GM23338 (cell line): ENCODE measurements at regions not wholly inside any gene's neighbourhood (a gene's known extent, or its start where the extent isn't known, plus 50 kb on each side); places are given as distances from the start of the nearest gene placed in this dataset.
"Not testable (repeated sequence)": the region's sequence is repeated elsewhere in the genome, so short reads cannot be mapped to it uniquely, and the experiment has no call there.

Experiments used
- ATAC-seq: fragments of 200-7000 bp; cut with Tn5 transposase; 3 replicates; pipeline ENCODE4 v1.9.1; 2020
- DNase-seq: peaks from one replicate; pipeline ENCODE4 v3.0.0-alpha.2; 2015; ENCODE audit warnings: low spot score
- H2AFZ ChIP-seq: fragments of 200-600 bp; sonication (generic); 2 replicates; pipeline ENCODE4 v1.8.0; 2016; ENCODE audit warnings: antibody characterized with exemption, mild to moderate bottlenecking, moderate library complexity
- H3F3A ChIP-seq: fragments of 200-600 bp; sonication (generic); replicated peaks from 2 replicates; pipeline ENCODE4 v1.8.0; 2017; ENCODE audit warnings: antibody characterized with exemption, mixed run types, low read depth
- H3K27ac ChIP-seq: fragments of 200-600 bp; sonication (generic); 2 replicates; pipeline ENCODE4 v1.6.1; 2016; ENCODE audit warnings: low read depth
- H3K27me3 ChIP-seq: fragments of 200-600 bp; sonication (generic); 2 replicates; pipeline ENCODE4 v1.8.0; 2016; ENCODE audit warnings: mild to moderate bottlenecking, mixed run types, moderate library complexity; ENCODE audit not compliant: insufficient read depth
- H3K36me3 ChIP-seq: fragments of 200-600 bp; sonication (generic); 2 replicates; pipeline ENCODE4 v1.8.0; 2016; ENCODE audit warnings: mild to moderate bottlenecking; ENCODE audit not compliant: insufficient read depth
- H3K4me1 ChIP-seq: fragments of 200-600 bp; sonication (generic); 2 replicates; pipeline ENCODE4 v1.8.0; 2016; ENCODE audit warnings: mild to moderate bottlenecking, moderate library complexity; ENCODE audit not compliant: insufficient read depth
- H3K4me2 ChIP-seq: fragments of 200-600 bp; sonication (generic); 2 replicates; pipeline ENCODE4 v1.7.1; 2017; ENCODE audit warnings: mixed run types
- H3K4me3 ChIP-seq: fragments of 200-600 bp; sonication (generic); 2 replicates; pipeline ENCODE4 v1.6.1; 2016; ENCODE audit warnings: mixed run types
- H3K79me2 ChIP-seq: fragments of 200-600 bp; sonication (generic); replicated peaks from 2 replicates; pipeline ENCODE4 v1.8.0; 2017; ENCODE audit warnings: mild to moderate bottlenecking; ENCODE audit not compliant: insufficient read depth
- H3K9me2 ChIP-seq: fragments of 200-600 bp; sonication (generic); 2 replicates; pipeline ENCODE4 v1.8.0; 2017; ENCODE audit not compliant: insufficient read depth
- H4K20me1 ChIP-seq: fragments of 200-600 bp; sonication (generic); replicated peaks from 2 replicates; pipeline ENCODE4 v1.8.0; 2017; ENCODE audit warnings: mild to moderate bottlenecking; ENCODE audit not compliant: insufficient read depth
- H3K27ac Mint-ChIP-seq: 2 replicates; pipeline ENCODE4 v1.8.0; 2020; ENCODE audit warnings: inconsistent platforms, mild to moderate bottlenecking, moderate library complexity, mixed read lengths
- H3K27me3 Mint-ChIP-seq: 3 replicates; pipeline ENCODE4 v1.8.0; 2022; ENCODE audit warnings: low read depth, mild to moderate bottlenecking, moderate library complexity, mixed read lengths, inconsistent platforms; ENCODE audit not compliant: insufficient read depth, poor library complexity
- H3K36me3 Mint-ChIP-seq: 3 replicates; pipeline ENCODE4 v1.8.0; 2021; ENCODE audit warnings: low read depth, mild to moderate bottlenecking, inconsistent platforms, moderate library complexity, mixed read lengths
- H3K4me1 Mint-ChIP-seq: 3 replicates; pipeline ENCODE4 v1.8.0; 2020; ENCODE audit warnings: mild to moderate bottlenecking, inconsistent platforms, mixed read lengths
- H3K4me3 Mint-ChIP-seq: 3 replicates; pipeline ENCODE4 v1.8.0; 2021; ENCODE audit warnings: moderate library complexity, mild to moderate bottlenecking, inconsistent platforms, mixed read lengths
- H3K9me3 Mint-ChIP-seq: 3 replicates; pipeline ENCODE4 v1.8.0; 2020; ENCODE audit warnings: moderate library complexity, mild to moderate bottlenecking, inconsistent platforms, mixed read lengths
- CREB1 ChIP-seq: fragments of 250-450 bp; sonication (Bioruptor Pico); IDR thresholded peaks from 2 replicates; pipeline ENCODE4 v1.5.0; 2020; ENCODE audit warnings: low read depth, mild to moderate bottlenecking, moderate library complexity
- ETS1 ChIP-seq: IDR thresholded peaks from 2 replicates; pipeline ENCODE4 v1.6.1; 2016; ENCODE audit warnings: antibody characterized with exemption
- EZH2phosphoT487 ChIP-seq: fragments of 200-600 bp; sonication (generic); IDR thresholded peaks from one replicate; pipeline ENCODE4 v1.8.1; 2018; ENCODE audit warnings: antibody characterized with exemption; ENCODE audit not compliant: unreplicated experiment
- JUNB ChIP-seq: IDR thresholded peaks from one replicate; pipeline ENCODE4 v1.6.1; 2016; ENCODE audit warnings: antibody characterized with exemption; ENCODE audit not compliant: unreplicated experiment
- POLR2AphosphoS5 ChIP-seq: IDR thresholded peaks from 2 replicates; pipeline ENCODE4 v1.6.1; 2016; ENCODE audit warnings: antibody characterized with exemption, low read depth
- ZNF331 ChIP-seq: fragments of 250-450 bp; sonication (Bioruptor Pico); IDR thresholded peaks from 2 replicates; pipeline ENCODE4 v1.5.0; 2020; ENCODE audit warnings: low read depth, mild to moderate bottlenecking, moderate library complexity

- Mint-ChIP-seq H3K9me3 (peaks cover 3% of the 10 kb centered on the region), H3K4me1 (peaks cover 26% of the 10 kb centered on the region), H3K27ac (no peak overlapping the region), H3K4me3 (no peak overlapping the region), H3K36me3 (peaks cover 5% of the 10 kb centered on the region; the same call in 1 of the 3 replicates), H3K27me3 (peaks cover 9% of the 10 kb centered on the region)
- 0 out of 2 replicates have a peak, but pooled peaks cover 6% of the 10 kb centered on the region for H3K9me2 ChIP-seq
- ATAC-seq = peak; percentile 6; the same call in 2 of the 3 replicates
- H3K36me3 ChIP-seq = no peaks in the 10 kb centered on the region
- no peaks in the 10 kb centered on the region for H4K20me1 ChIP-seq
- TF ChIP-seq ETS1 (no peak), EZH2phosphoT487 (no peak), POLR2AphosphoS5 (no peak), CREB1 (CRISPR knock-in tag) (no peak), ZNF331 (no peak), JUNB (no peak)
- H3F3A ChIP-seq = no peaks in the 10 kb centered on the region
- no peaks in the 10 kb centered on the region for H3K79me2 ChIP-seq
- no peak overlapping the region for H3K4me3 ChIP-seq
- no peaks in the 10 kb centered on the region for H3K27me3 ChIP-seq
- DNase-seq = no peak
- no peak overlapping the region for H2AFZ ChIP-seq
- peaks cover 5% of the 10 kb centered on the region; the same call in 1 of the 2 replicates for H3K4me1 ChIP-seq
- no peak overlapping the region for H3K27ac ChIP-seq
- H3K4me2 ChIP-seq = no peak overlapping the region
Measured at GRCh38 chr12:131643631-131644452, 67.0 kb upstream of the SFSWAP start.

- no peak overlapping the region for H3K27ac Mint-ChIP-seq
- Histone ChIP-seq H3F3A (no peaks in the 10 kb centered on the region), H3K4me3 (no peak overlapping the region), H3K27ac (no peak overlapping the region), H3K27me3 (no peaks in the 10 kb centered on the region), H3K79me2 (no peaks in the 10 kb centered on the region), H3K4me2 (no peak overlapping the region), H4K20me1 (no peaks in the 10 kb centered on the region), H3K9me2 (0 out of 2 replicates have a peak, but pooled peaks cover 6% of the 10 kb centered on the region), H3K4me1 (peaks cover 5% of the 10 kb centered on the region; the same call in 1 of the 2 replicates), H3K36me3 (no peaks in the 10 kb centered on the region), H2AFZ (no peak overlapping the region)
- H3K36me3 Mint-ChIP-seq = peaks cover 5% of the 10 kb centered on the region; the same call in 1 of the 3 replicates
- H3K4me3 Mint-ChIP-seq = no peak overlapping the region
- H3K9me3 Mint-ChIP-seq = peaks cover 3% of the 10 kb centered on the region
- TF ChIP-seq CREB1 (CRISPR knock-in tag) (no peak), ZNF331 (no peak)
- peaks cover 26% of the 10 kb centered on the region for H3K4me1 Mint-ChIP-seq
- no peak for DNase-seq
- no peak; the same call in 2 of the 3 replicates for ATAC-seq
- peaks cover 9% of the 10 kb centered on the region for H3K27me3 Mint-ChIP-seq
Measured at GRCh38 chr12:131644481-131644880, 66.4 kb upstream of the SFSWAP start.

- not testable (repeated sequence) for H3K9me2 ChIP-seq, H4K20me1 ChIP-seq, H3K9me3 Mint-ChIP-seq, H3K4me2 ChIP-seq, H3K36me3 ChIP-seq, H3K27ac Mint-ChIP-seq, H3K4me3 Mint-ChIP-seq, H3K4me1 ChIP-seq, H3K4me3 ChIP-seq, H3F3A ChIP-seq, H3K79me2 ChIP-seq, H2AFZ ChIP-seq, H3K27me3 ChIP-seq, H3K27ac ChIP-seq, ATAC-seq, DNase-seq, H3K36me3 Mint-ChIP-seq
- Mint-ChIP-seq H3K4me1 (peaks cover 26% of the 10 kb centered on the region), H3K27me3 (peaks cover 12% of the 10 kb centered on the region)
Measured at GRCh38 chr12:131644917-131645316, 66.0 kb upstream of the SFSWAP start.

GRCh38 chr12:131645557-131645956, 65.3 kb upstream of the SFSWAP start:
- ATAC-seq = peak; percentile 10; the same call in 1 of the 3 replicates
- not testable (repeated sequence) for H3K4me3 ChIP-seq

More at GRCh38 chr12:131645557-131645956, 65.3 kb upstream of the SFSWAP start:
- H3K79me2 ChIP-seq, H3F3A ChIP-seq, H3K4me3 Mint-ChIP-seq, H3K9me3 Mint-ChIP-seq, H3K27me3 Mint-ChIP-seq, H3K27ac Mint-ChIP-seq, H4K20me1 ChIP-seq, H3K4me1 ChIP-seq, H2AFZ ChIP-seq, H3K27ac ChIP-seq, H3K36me3 ChIP-seq, H3K9me2 ChIP-seq, H3K36me3 Mint-ChIP-seq, H3K27me3 ChIP-seq, H3K4me2 ChIP-seq, DNase-seq: not testable (repeated sequence)
- peaks cover 26% of the 10 kb centered on the region for H3K4me1 Mint-ChIP-seq
